ENCODE measurements at regions not wholly inside any gene's neighbourhood (a gene's known extent, or its start where the extent isn't known, plus 50 kb on each side); places are given as distances from the start of the nearest gene placed in this dataset.

DNA sequence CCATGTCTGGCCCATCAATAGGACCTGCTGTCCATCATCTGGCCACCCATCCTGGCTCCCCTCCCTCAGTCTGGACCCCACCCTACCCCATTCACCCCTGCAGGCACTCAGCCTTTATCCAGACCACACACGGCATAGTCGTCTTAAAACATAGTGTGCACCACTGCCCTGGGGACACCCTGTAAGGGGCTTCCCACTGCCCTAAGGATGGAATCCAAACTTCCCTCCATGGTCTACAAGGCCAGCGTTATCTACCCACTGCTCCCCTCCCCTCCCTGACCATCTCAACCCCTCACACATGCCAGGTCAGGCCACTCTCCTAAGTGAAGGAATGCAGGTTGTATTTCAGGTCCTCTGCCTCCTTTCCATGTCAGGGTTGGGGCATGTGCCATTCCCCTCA lies 352.7 kb upstream of the ZNF507 start:
- POLR2A ChIA-PET (ENCODE audit: partially characterized antibody) = no interaction called here
- no peak overlapping the region for H3K9ac ChIP-seq (replicated peaks in 1 of 4; ENCODE audit: extremely low read depth in 1 of 4, low read depth in 3 of 4, low read length in 3 of 4)
- no peak overlapping the region for H2BK120ac ChIP-seq (replicated peaks; ENCODE audit: low read depth, low read length)
- no peak overlapping the region for H2BK20ac ChIP-seq (ENCODE audit: low read length)
- H3K23me2 ChIP-seq (ENCODE audit: low read depth, low read length) = peaks cover 3% of the 10 kb centered on the region; the same call in 1 of the 2 replicates
- no peak overlapping the region for H4K8ac ChIP-seq (ENCODE audit: extremely low read depth, insufficient read depth, low read length)
- H3K14ac ChIP-seq (ENCODE audit: insufficient read length) = no peak overlapping the region
- H3K27ac ChIP-seq (ENCODE audit: low read depth, low read length) = no peak overlapping the region
- H2AFZ ChIP-seq (ENCODE audit: low read length) = no peak overlapping the region
- no peak overlapping the region for H3K4me3 ChIP-seq (ENCODE audit: extremely low read depth in 1 of 4, insufficient read depth in 2 of 4, low read depth in 3 of 4, low read length in 4 of 4)
- TF ChIP-seq TBP (IDR thresholded peaks at IDR 0.05; ENCODE audit: low read depth, low read length) (no peak), SIN3A (conservative IDR thresholded peaks at IDR 0.05 in 1 of 2, IDR thresholded peaks at IDR 0.05 in 1 of 2; ENCODE audit: low read depth in 1 of 2, low read length in 2 of 2) (no peak), CHD2 (IDR thresholded peaks at IDR 0.05; ENCODE audit: low read length) (no peak), RNF2 (IDR thresholded peaks at IDR 0.05; ENCODE audit: borderline replicate concordance, low read depth, low read length, missing control alignments, poor library complexity, severe bottlenecking) (no peak), ASH2L (IDR thresholded peaks at IDR 0.05; ENCODE audit: low read length) (no peak), TAF1 (IDR thresholded peaks at IDR 0.05; ENCODE audit: low read depth, low read length) (no peak), CHD1 (IDR thresholded peaks at IDR 0.05; ENCODE audit: low read depth, low read length) (no peak), PHF8 (conservative IDR thresholded peaks at IDR 0.05; ENCODE audit: low read depth, low read length) (no peak), KDM5A (IDR thresholded peaks at IDR 0.05; ENCODE audit: low read length) (no peak), SIRT6 (IDR thresholded peaks at IDR 0.05; ENCODE audit: low read length) (no peak), NANOG (IDR thresholded peaks at IDR 0.05; ENCODE audit: insufficient read depth, low read depth, low read length, poor library complexity, severe bottlenecking) (no peak)
- TF ChIP-seq, protein P1, sequence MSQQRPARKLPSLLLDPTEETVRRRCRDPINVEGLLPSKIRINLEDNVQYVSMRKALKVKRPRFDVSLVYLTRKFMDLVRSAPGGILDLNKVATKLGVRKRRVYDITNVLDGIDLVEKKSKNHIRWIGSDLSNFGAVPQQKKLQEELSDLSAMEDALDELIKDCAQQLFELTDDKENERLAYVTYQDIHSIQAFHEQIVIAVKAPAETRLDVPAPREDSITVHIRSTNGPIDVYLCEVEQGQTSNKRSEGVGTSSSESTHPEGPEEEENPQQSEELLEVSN (IDR thresholded peaks at IDR 0.05) = no peak
- TF ChIP-seq, protein P2, sequence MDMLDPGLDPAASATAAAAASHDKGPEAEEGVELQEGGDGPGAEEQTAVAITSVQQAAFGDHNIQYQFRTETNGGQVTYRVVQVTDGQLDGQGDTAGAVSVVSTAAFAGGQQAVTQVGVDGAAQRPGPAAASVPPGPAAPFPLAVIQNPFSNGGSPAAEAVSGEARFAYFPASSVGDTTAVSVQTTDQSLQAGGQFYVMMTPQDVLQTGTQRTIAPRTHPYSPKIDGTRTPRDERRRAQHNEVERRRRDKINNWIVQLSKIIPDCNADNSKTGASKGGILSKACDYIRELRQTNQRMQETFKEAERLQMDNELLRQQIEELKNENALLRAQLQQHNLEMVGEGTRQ (IDR thresholded peaks at IDR 0.05; ENCODE audit: low read length) = no peak
- H2BK12ac ChIP-seq (ENCODE audit: low read depth, low read length) = no peak overlapping the region
- no peaks in the 10 kb centered on the region for H3K79me1 ChIP-seq (ENCODE audit: low read depth, low read length)
- no peaks in the 10 kb centered on the region for H3K27me3 ChIP-seq (replicated peaks in 1 of 4; ENCODE audit: control insufficient read depth in 3 of 4, extremely low read depth in 1 of 4, insufficient read depth in 3 of 4, low read length in 3 of 4)
- no peak overlapping the region for H3K23ac ChIP-seq (ENCODE audit: insufficient read length)
- H3K4me2 ChIP-seq (ENCODE audit: insufficient read depth in 1 of 2, low read depth in 2 of 2, low read length in 2 of 2) = no peak overlapping the region
- H4K91ac ChIP-seq (replicated peaks; ENCODE audit: insufficient read length, low read length) = no peak overlapping the region
- no peak overlapping the region for H2BK15ac ChIP-seq (ENCODE audit: low read length)
- whole genome bisulfite sequencing, 2 experiments (ENCODE audit: extremely low coverage in 1 of 2, insufficient coverage in 1 of 2, insufficient read length in 1 of 2, insufficient replicate concordance in 2 of 2, low coverage in 1 of 2, low lambda C conversion rate in 2 of 2, missing lambda C conversion rate in 1 of 2) = 87% methylated on average over 3 of the region's 3 CpGs; no CpG with 5 or more reads in 1 of the 2 experiments
- H3K18ac ChIP-seq (ENCODE audit: extremely low read depth, low read length) = no peak overlapping the region
- CTCF ChIA-PET (ENCODE audit: partially characterized antibody) = interaction anchor here (0.6 kb wide), 1 partner anchor 17 kb away, joined by 3 read pairs; no protein-coding TSS in a partner anchor
- H2AK5ac ChIP-seq (ENCODE audit: low read depth, low read length) = no peak overlapping the region
- no peaks in the 10 kb centered on the region for H3K36me3 ChIP-seq (ENCODE audit: control insufficient read depth in 2 of 4, insufficient read depth in 4 of 4, low read length in 3 of 4)
- no peaks in the 10 kb centered on the region for H3K79me2 ChIP-seq (ENCODE audit: control insufficient read depth in 1 of 2, insufficient read depth in 2 of 2, low read length in 2 of 2)
- H4K20me1 ChIP-seq (replicated peaks in 1 of 2; ENCODE audit: control insufficient read depth in 1 of 2, insufficient read depth in 2 of 2, low read length in 2 of 2) = no peaks in the 10 kb centered on the region
- no peaks in the 10 kb centered on the region for H3K9me3 ChIP-seq (ENCODE audit: insufficient read depth in 2 of 2, low read depth in 1 of 2, low read length in 1 of 2)
- no peak overlapping the region for H2BK5ac ChIP-seq (ENCODE audit: low read depth, low read length)
- H3K56ac ChIP-seq (replicated peaks; ENCODE audit: insufficient read length, low read depth, low read length) = no peak overlapping the region
- DNase-seq (ENCODE audit: low read depth in 1 of 2, low spot score in 2 of 2) (peak in 1 of 2 experiments; percentile 28), FAIRE-seq (no peak)
- no peak overlapping the region for H3K4ac ChIP-seq (replicated peaks; ENCODE audit: insufficient read length, low read depth, low read length)
- no peaks in the 10 kb centered on the region for H3K4me1 ChIP-seq (replicated peaks in 1 of 4; ENCODE audit: control insufficient read depth in 3 of 4, insufficient read depth in 4 of 4, low read length in 3 of 4)
- H4K5ac ChIP-seq (ENCODE audit: insufficient read length, low read depth, low read length) = no peak overlapping the region
